ENCODE measurements at regions not wholly inside any gene's neighbourhood (a gene's known extent, or its start where the extent isn't known, plus 50 kb on each side); places are given as distances from the start of the nearest gene placed in this dataset.

GRCh38 chr13:58191754-58192153 is 560.2 kb downstream of the PCDH17 start:
- TF ChIP-seq CTCF (IDR thresholded peaks at IDR 0.05; ENCODE audit: insufficient read depth, low read length, missing control alignments): no peak
- CTCF ChIA-PET: no interaction called here
- no peak for DNase-seq (ENCODE audit: low read depth, low spot score)
- POLR2A ChIA-PET: no interaction called here
- H3K4me3 ChIP-seq (ENCODE audit: low read depth, low read length): no peak overlapping the region

GRCh38 chr13:58202099-58202498 is 570.6 kb downstream of the PCDH17 start:
- H3K4me3 ChIP-seq (ENCODE audit: low read depth, low read length): no peak overlapping the region
- no peak for DNase-seq (ENCODE audit: low read depth, low spot score)
- ChIA-PET POLR2A (no interaction called here), CTCF (no interaction called here)
- no peak for TF ChIP-seq CTCF (IDR thresholded peaks at IDR 0.05; ENCODE audit: insufficient read depth, low read length, missing control alignments)

GRCh38 chr13:58207501-58207900 is 576.0 kb downstream of the PCDH17 start:
- ChIA-PET CTCF (no interaction called here), POLR2A (no interaction called here)
- no peak for TF ChIP-seq CTCF (IDR thresholded peaks at IDR 0.05; ENCODE audit: insufficient read depth, low read length, missing control alignments)
- H3K4me3 ChIP-seq (ENCODE audit: low read depth, low read length): no peak overlapping the region
- DNase-seq (ENCODE audit: low read depth, low spot score): no peak

GRCh38 chr13:58235454-58235853 is 603.9 kb downstream of the PCDH17 start:
- no peak for DNase-seq (ENCODE audit: low read depth, low spot score)
- TF ChIP-seq CTCF (IDR thresholded peaks at IDR 0.05; ENCODE audit: insufficient read depth, low read length, missing control alignments): no peak
- ChIA-PET POLR2A (no interaction called here), CTCF (no interaction called here)
- H3K4me3 ChIP-seq (ENCODE audit: low read depth, low read length): no peak overlapping the region

- no peak for DNase-seq (ENCODE audit: low read depth, low spot score)
- ChIA-PET POLR2A (no interaction called here), CTCF (no interaction called here)
- TF ChIP-seq CTCF (IDR thresholded peaks at IDR 0.05; ENCODE audit: insufficient read depth, low read length, missing control alignments): no peak
- H3K4me3 ChIP-seq (ENCODE audit: low read depth, low read length): no peak overlapping the region
These were observed 607.6 kb downstream of the PCDH17 start for GRCh38 chr13:58238972-58239773.

GRCh38 chr13:58239774-58240268 is 608.3 kb downstream of the PCDH17 start:
- no peak overlapping the region for H3K4me3 ChIP-seq (ENCODE audit: low read depth, low read length)
- DNase-seq (ENCODE audit: low read depth, low spot score): no peak
- CTCF ChIA-PET: no interaction called here
- no peak for TF ChIP-seq CTCF (IDR thresholded peaks at IDR 0.05; ENCODE audit: insufficient read depth, low read length, missing control alignments)
- POLR2A ChIA-PET: no interaction called here
